CD14-positive monocyte (primary cell): ENCODE measurements at regions not wholly inside any gene's neighbourhood (a gene's known extent, or its start where the extent isn't known, plus 50 kb on each side); places are given as distances from the start of the nearest gene placed in this dataset.

Experiments
- DNase-seq, 3 donors: peaks; one replicate each; pipeline ENCODE4 v3.0.0-alpha.2; 2011 to 2022
- H2AFZ ChIP-seq: 2 replicates; pipeline ENCODE4 v1.6.0; 2012; ENCODE audit warnings: mild to moderate bottlenecking, low read depth, low read length, inconsistent platforms; ENCODE audit not compliant: insufficient read depth, poor library complexity, severe bottlenecking
- H3K27ac ChIP-seq, 2 donors: 1 replicate in 1 of 2; 2 replicates in 1 of 2; pipeline ENCODE4 v1.5.1; 2012 to 2013; ENCODE audit warnings: low read length in 2 of 2, control low read depth in 1 of 2, inconsistent platforms in 1 of 2, low read depth in 1 of 2, mild to moderate bottlenecking in 1 of 2
- H3K27me3 ChIP-seq, 2 donors: one replicate each; pipeline versions ENCODE4 v1.6.0 to v1.6.1; 2011 to 2013; ENCODE audit warnings: low read length in 2 of 2; ENCODE audit not compliant: control insufficient read depth in 2 of 2, insufficient read depth in 2 of 2
- H3K36me3 ChIP-seq, 2 donors: replicated peaks in 1 of 2; 1 replicate in 1 of 2; 2 replicates in 1 of 2; pipeline versions ENCODE4 v1.5.1 to v1.6.1; 2012 to 2013; ENCODE audit warnings: low read length in 2 of 2, control low read depth in 1 of 2, inconsistent platforms in 1 of 2, mild to moderate bottlenecking in 1 of 2; ENCODE audit not compliant: insufficient read depth in 2 of 2, control insufficient read depth in 1 of 2
- H3K4me1 ChIP-seq, 2 donors: 1 replicate in 1 of 2; 2 replicates in 1 of 2; pipeline versions ENCODE4 v1.5.1 to v1.6.1; 2012 to 2013; ENCODE audit warnings: low read length in 2 of 2, control low read depth in 1 of 2, inconsistent platforms in 1 of 2, mild to moderate bottlenecking in 1 of 2, moderate library complexity in 1 of 2; ENCODE audit not compliant: insufficient read depth in 2 of 2, control insufficient read depth in 1 of 2
- H3K4me2 ChIP-seq: replicated peaks from 2 replicates; pipeline ENCODE3; 2012; ENCODE audit warnings: low read length, moderate library complexity, mild to moderate bottlenecking; ENCODE audit not compliant: poor library complexity, severe bottlenecking; ENCODE audit errors: extremely low read depth
- H3K4me3 ChIP-seq, 3 experiments: fragments of 200-600 bp in 1 of 3; sonication (generic) in 1 of 3; replicated peaks in 1 of 3; 1 replicate in 2 of 3; 2 replicates in 1 of 3; pipeline ENCODE4 v1.5.1; 2011 to 2013; ENCODE audit warnings: low read length in 3 of 3, mild to moderate bottlenecking in 3 of 3, control low read depth in 2 of 3, low read depth in 2 of 3, inconsistent platforms in 1 of 3, moderate library complexity in 1 of 3
- H3K79me2 ChIP-seq: 2 replicates; pipeline ENCODE4 v1.6.0; 2012; ENCODE audit warnings: mild to moderate bottlenecking, control low read depth, inconsistent platforms, low read length, moderate library complexity; ENCODE audit not compliant: insufficient read depth
- H3K9ac ChIP-seq: 2 replicates; pipeline ENCODE4 v1.6.0; 2017; ENCODE audit warnings: low read length, mild to moderate bottlenecking; ENCODE audit not compliant: insufficient read depth, poor library complexity, severe bottlenecking
- H3K9me3 ChIP-seq, 2 donors: replicated peaks in 1 of 2; 1 replicate in 1 of 2; 2 replicates in 1 of 2; pipeline versions ENCODE4 v1.5.1 to v1.6.1; 2012 to 2013; ENCODE audit warnings: low read length in 2 of 2, control low read depth in 1 of 2; ENCODE audit not compliant: control insufficient read depth in 1 of 2, insufficient read depth in 1 of 2
- H4K20me1 ChIP-seq: 2 replicates; pipeline ENCODE4 v1.6.0; 2012; ENCODE audit warnings: mild to moderate bottlenecking, low read length, control low read depth, moderate library complexity; ENCODE audit not compliant: insufficient read depth
- H3K27ac Mint-ChIP-seq, 7 donors: one replicate each; pipeline ENCODE4 v1.8.0; 2020; ENCODE audit warnings: mild to moderate bottlenecking in 7 of 7, mixed read lengths in 7 of 7, moderate library complexity in 6 of 7, inconsistent platforms in 2 of 7
- H3K27me3 Mint-ChIP-seq, 3 donors: one replicate each; pipeline ENCODE4 v1.8.0; 2021 to 2022; ENCODE audit warnings: low read depth in 3 of 3, mild to moderate bottlenecking in 3 of 3, mixed read lengths in 3 of 3, moderate library complexity in 3 of 3, inconsistent platforms in 1 of 3
- H3K36me3 Mint-ChIP-seq, 2 donors: one replicate each; pipeline ENCODE4 v1.8.0; 2020; ENCODE audit warnings: mixed read lengths in 2 of 2, inconsistent platforms in 1 of 2, mild to moderate bottlenecking in 1 of 2
- H3K4me1 Mint-ChIP-seq: one replicate; pipeline ENCODE4 v1.8.0; 2020; ENCODE audit warnings: mild to moderate bottlenecking, mixed read lengths
- H3K4me3 Mint-ChIP-seq, 2 donors: one replicate each; pipeline ENCODE4 v1.8.0; 2020; ENCODE audit warnings: mild to moderate bottlenecking in 2 of 2, mixed read lengths in 2 of 2, moderate library complexity in 1 of 2
- H3K9me3 Mint-ChIP-seq, 7 donors: one replicate each; pipeline ENCODE4 v1.8.0; 2020 to 2022; ENCODE audit warnings: mixed read lengths in 7 of 7, mild to moderate bottlenecking in 6 of 7, moderate library complexity in 6 of 7, inconsistent platforms in 2 of 7
- CTCF ChIP-seq: fragments of 200-600 bp; IDR thresholded peaks from one replicate; pipeline ENCODE4 v1.8.0; 2022; ENCODE audit warnings: antibody characterized with exemption, mild to moderate bottlenecking
- WGBS: methylation state at CpG from one replicate; pipeline ENCODE4 v1.1.5; 2013; ENCODE audit warnings: missing lambda C conversion rate; ENCODE audit not compliant: insufficient coverage; 5-methylcytosine and 5-hydroxymethylcytosine counted together
- intact Hi-C, 2 donors: fragments of 100-400 bp; cut with micrococcal nuclease; formaldehyde crosslinking; loops; one replicate each; pipeline versions ENCODE4 v1.15.0 to v1.15.1; 2023

- no CpG with 5 or more reads among the region's 2 CpGs for WGBS
- H3K27ac Mint-ChIP-seq: no peak overlapping the region
- H3K9me3 Mint-ChIP-seq: no peaks in the 10 kb centered on the region
Observed at GRCh38 chr5:87769157-87769556, 356.4 kb upstream of the CCNH start.

GRCh38 chr5:87768190-87768589, 355.5 kb upstream of the CCNH start:
- H3K9me3 ChIP-seq: no peaks in the 10 kb centered on the region
- no peak for TF ChIP-seq CTCF
- H3K9ac ChIP-seq: no peak overlapping the region
- H3K36me3 ChIP-seq: no peaks in the 10 kb centered on the region
- H3K9me3 Mint-ChIP-seq: no peaks in the 10 kb centered on the region
- no peaks in the 10 kb centered on the region for H3K4me1 ChIP-seq
- no peak overlapping the region for H3K27ac ChIP-seq
- peaks cover 5 to 10% (median 5%) of the 10 kb centered on the region in 3 donors for H3K27me3 Mint-ChIP-seq
- WGBS: no CpG with 5 or more reads among the region's 2 CpGs
- H3K4me3 ChIP-seq: no peak overlapping the region
- H2AFZ ChIP-seq: no peak overlapping the region
- H3K4me3 Mint-ChIP-seq: no peak overlapping the region
- intact Hi-C loops: no loop called here
- H3K36me3 Mint-ChIP-seq: no peaks in the 10 kb centered on the region
- H3K4me1 Mint-ChIP-seq: no peaks in the 10 kb centered on the region
- H3K4me2 ChIP-seq: no peak overlapping the region
- DNase-seq: no peak
- H3K27me3 ChIP-seq: peaks cover 2 to 6% of the 10 kb centered on the region in 2 donors
- no peaks in the 10 kb centered on the region for H3K79me2 ChIP-seq
- no peak overlapping the region for H3K27ac Mint-ChIP-seq
- H4K20me1 ChIP-seq: no peaks in the 10 kb centered on the region

More at GRCh38 chr5:87769157-87769556, 356.4 kb upstream of the CCNH start:
- H3K9me3 ChIP-seq: no peaks in the 10 kb centered on the region
- no peak overlapping the region for H2AFZ ChIP-seq
- no peaks in the 10 kb centered on the region for H4K20me1 ChIP-seq
- H3K4me1 Mint-ChIP-seq: no peaks in the 10 kb centered on the region
- no peak for DNase-seq
- H3K27ac ChIP-seq: no peak overlapping the region
- no peaks in the 10 kb centered on the region for H3K79me2 ChIP-seq
- H3K4me1 ChIP-seq: no peaks in the 10 kb centered on the region
- H3K4me2 ChIP-seq: no peak overlapping the region
- peaks cover 5 to 8% (median 8%) of the 10 kb centered on the region in 3 donors for H3K27me3 Mint-ChIP-seq
- peaks cover 2 to 6% of the 10 kb centered on the region in 2 donors for H3K27me3 ChIP-seq
- no peak overlapping the region for H3K4me3 ChIP-seq
- no peak overlapping the region for H3K9ac ChIP-seq
- intact Hi-C loops: no loop called here
- TF ChIP-seq CTCF: no peak
- H3K36me3 Mint-ChIP-seq: no peaks in the 10 kb centered on the region
- H3K4me3 Mint-ChIP-seq: no peak overlapping the region
- no peaks in the 10 kb centered on the region for H3K36me3 ChIP-seq
